NB4 (cell line): ENCODE measurements at regions not wholly inside any gene's neighbourhood (a gene's known extent, or its start where the extent isn't known, plus 50 kb on each side); places are given as distances from the start of the nearest gene placed in this dataset.

Experiments used
- CTCF ChIP-seq: IDR thresholded peaks from one replicate; pipeline ENCODE4 v1.5.1; 2012; ENCODE audit warnings: low read depth, low read length
- MAX ChIP-seq: IDR thresholded peaks from 2 replicates; pipeline ENCODE4 v1.6.1; 2011; ENCODE audit warnings: low read depth, low read length

DNA sequence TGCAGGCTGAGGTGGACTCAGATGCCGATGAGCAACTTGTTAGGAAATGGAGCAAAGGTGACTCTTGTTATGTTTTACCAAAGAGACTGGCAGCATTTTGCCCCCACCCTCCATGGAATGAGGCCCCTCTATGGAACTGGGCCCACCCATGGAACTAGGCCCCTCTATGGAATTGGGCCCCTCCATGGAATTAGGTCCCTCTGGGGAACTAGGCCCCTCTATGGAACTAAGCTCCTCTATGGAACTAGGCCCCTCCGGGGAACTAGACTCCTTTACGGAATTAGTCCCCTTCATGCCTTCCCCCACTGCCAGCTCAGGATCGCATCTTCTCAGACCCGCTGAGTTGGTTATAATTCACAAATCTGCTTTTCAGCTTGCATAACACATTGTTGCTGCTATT is 144.9 kb downstream of the THBS2 start:
- no peak for TF ChIP-seq CTCF
- no peak for TF ChIP-seq MAX
